HFFc6 (cell line): ENCODE measurements at regions not wholly inside any gene's neighbourhood (a gene's known extent, or its start where the extent isn't known, plus 50 kb on each side); places are given as distances from the start of the nearest gene placed in this dataset.

Experiments
- DNase-seq: peaks from one replicate; pipeline ENCODE4 v3.0.0-alpha.2; 2018
- H3K27ac Mint-ChIP-seq: 2 replicates; pipeline ENCODE4 v1.8.0; 2020; ENCODE audit warnings: mild to moderate bottlenecking, mixed read lengths
- H3K27me3 Mint-ChIP-seq: 2 replicates; pipeline ENCODE4 v1.8.0; 2021; ENCODE audit warnings: mild to moderate bottlenecking, moderate library complexity, mixed read lengths; ENCODE audit not compliant: insufficient read depth
- H3K36me3 Mint-ChIP-seq: 2 replicates; pipeline ENCODE4 v1.8.0; 2021; ENCODE audit warnings: low read depth, mixed read lengths
- H3K4me1 Mint-ChIP-seq: 2 replicates; pipeline ENCODE4 v1.8.0; 2020; ENCODE audit warnings: low read depth, mixed read lengths
- H3K4me3 Mint-ChIP-seq: 2 replicates; pipeline ENCODE4 v1.8.0; 2020; ENCODE audit warnings: mild to moderate bottlenecking, moderate library complexity, mixed read lengths
- H3K9me3 Mint-ChIP-seq: 2 replicates; pipeline ENCODE4 v1.8.0; 2020; ENCODE audit warnings: mild to moderate bottlenecking, mixed read lengths
- TF ChIP-seq, protein P1 (sequence below): fragments of 200-600 bp; sonication (generic); IDR thresholded peaks from 2 replicates; pipeline ENCODE4 v1.5.0; 2021; ENCODE audit warnings: antibody characterized with exemption, mild to moderate bottlenecking

DNA sequence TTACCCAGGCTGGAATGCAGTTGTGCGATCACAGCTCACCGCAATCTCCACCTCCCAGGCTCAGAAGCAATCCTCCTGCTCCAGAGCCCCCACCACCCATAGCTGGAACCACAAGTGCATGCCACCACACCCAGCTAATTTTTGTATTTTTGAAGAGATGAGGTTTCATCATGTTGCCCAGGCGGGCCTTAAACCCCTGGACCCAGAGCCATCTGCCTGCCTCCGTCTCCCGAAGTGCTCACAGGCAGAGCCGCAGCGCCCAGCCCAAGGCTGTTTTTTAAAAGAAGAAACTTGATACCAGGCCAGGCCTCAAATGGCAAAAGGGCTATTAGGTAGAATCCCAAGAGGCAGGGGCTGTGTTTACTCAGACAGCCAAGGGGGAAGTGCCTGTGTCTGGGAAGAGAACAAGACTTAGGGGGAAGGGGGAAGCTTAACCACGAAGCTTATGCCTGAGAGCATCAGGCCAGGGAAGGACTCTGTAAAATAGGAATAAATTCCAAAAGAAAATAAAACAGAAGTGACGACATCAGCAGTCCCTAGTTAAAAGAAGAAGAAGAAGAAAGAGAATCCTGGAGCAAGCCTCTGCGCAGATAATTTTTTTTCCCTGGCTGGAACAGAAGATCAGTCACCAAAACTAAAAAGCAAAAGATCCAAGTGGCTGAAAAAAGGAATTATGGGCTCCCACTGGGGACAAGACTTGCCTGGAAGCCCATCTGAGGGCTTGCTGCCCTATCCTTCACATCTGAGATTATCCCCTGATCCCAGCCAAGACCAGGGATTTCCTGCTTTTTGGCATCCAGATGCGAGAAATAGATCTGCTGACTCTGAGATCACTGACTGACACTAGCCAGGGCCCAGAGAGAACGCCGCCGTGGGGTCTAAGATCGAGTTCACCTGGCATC, 170.5 kb downstream of the NDUFA12 start:
- no peak overlapping the region for H3K27ac Mint-ChIP-seq
- TF ChIP-seq, protein P1, sequence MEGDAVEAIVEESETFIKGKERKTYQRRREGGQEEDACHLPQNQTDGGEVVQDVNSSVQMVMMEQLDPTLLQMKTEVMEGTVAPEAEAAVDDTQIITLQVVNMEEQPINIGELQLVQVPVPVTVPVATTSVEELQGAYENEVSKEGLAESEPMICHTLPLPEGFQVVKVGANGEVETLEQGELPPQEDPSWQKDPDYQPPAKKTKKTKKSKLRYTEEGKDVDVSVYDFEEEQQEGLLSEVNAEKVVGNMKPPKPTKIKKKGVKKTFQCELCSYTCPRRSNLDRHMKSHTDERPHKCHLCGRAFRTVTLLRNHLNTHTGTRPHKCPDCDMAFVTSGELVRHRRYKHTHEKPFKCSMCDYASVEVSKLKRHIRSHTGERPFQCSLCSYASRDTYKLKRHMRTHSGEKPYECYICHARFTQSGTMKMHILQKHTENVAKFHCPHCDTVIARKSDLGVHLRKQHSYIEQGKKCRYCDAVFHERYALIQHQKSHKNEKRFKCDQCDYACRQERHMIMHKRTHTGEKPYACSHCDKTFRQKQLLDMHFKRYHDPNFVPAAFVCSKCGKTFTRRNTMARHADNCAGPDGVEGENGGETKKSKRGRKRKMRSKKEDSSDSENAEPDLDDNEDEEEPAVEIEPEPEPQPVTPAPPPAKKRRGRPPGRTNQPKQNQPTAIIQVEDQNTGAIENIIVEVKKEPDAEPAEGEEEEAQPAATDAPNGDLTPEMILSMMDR: no peak
- no peak for DNase-seq
- no peaks in the 10 kb centered on the region for H3K36me3 Mint-ChIP-seq
- H3K4me1 Mint-ChIP-seq: peaks cover 6% of the 10 kb centered on the region; the same call in 1 of the 2 replicates
- no peak overlapping the region for H3K4me3 Mint-ChIP-seq
- peaks cover 1% of the 10 kb centered on the region; the same call in 1 of the 2 replicates for H3K9me3 Mint-ChIP-seq
- peaks cover 4% of the 10 kb centered on the region; the same call in 1 of the 2 replicates for H3K27me3 Mint-ChIP-seq

DNA sequence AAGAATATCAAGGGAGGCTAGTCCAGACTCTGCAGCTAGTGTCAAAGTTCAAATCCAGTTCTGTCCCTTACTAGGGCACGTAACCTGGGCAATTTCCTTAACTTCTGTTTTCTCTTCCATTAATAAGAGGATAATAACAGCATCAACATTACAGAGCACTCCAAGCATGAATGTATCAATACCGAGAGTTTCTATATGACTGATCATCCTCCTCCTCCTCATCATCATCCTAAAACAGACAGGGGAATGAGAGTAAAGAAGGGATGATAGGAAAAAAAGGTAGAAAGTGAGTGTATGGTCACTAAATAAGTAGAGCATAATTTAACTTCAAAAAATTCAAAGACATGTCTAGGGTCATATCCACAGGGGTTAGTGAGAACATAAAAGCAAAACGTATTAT, 171.4 kb downstream of the NDUFA12 start:
- no peaks in the 10 kb centered on the region for H3K36me3 Mint-ChIP-seq
- peaks cover 6% of the 10 kb centered on the region; the same call in 1 of the 2 replicates for H3K4me1 Mint-ChIP-seq
- no peak overlapping the region for H3K27ac Mint-ChIP-seq
- H3K4me3 Mint-ChIP-seq: no peak overlapping the region
- no peak for DNase-seq
- peaks cover 4% of the 10 kb centered on the region; the same call in 1 of the 2 replicates for H3K9me3 Mint-ChIP-seq
- peaks cover 6% of the 10 kb centered on the region; the same call in 1 of the 2 replicates for H3K27me3 Mint-ChIP-seq
- TF ChIP-seq, protein P1: no peak

DNA sequence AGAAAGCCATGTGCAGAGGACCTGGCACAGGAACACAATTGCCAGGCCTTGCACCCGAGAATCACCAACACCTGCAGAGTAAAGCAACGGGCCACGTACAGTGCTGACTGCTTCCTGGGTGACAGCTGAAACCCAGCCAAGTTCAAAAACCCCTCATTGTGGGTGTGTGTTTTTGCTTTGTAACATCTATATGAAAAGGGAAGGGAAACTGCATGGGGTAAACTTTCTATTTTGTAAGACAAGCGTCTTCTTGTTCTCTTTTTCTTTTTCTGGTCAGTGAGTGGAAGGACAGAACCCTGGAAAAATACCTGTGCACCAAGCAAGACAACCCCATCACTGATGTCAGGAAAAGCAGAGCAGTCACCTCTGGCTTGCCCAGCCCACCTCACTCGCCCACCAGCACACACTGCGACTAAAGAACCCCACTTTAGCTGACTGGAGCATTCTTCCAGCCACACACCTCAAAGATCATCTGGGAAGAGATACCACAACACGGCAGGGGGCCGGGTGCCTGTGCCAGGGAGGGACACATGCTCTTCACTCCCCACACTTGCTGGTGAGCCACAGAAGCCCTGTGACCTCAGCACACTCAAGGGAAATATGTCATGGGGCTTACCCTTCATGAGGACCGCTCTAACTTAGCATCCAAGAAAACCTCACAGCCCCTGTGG, 172.3 kb downstream of the NDUFA12 start:
- DNase-seq: no peak
- Mint-ChIP-seq H3K27me3 (peaks cover 6% of the 10 kb centered on the region; the same call in 1 of the 2 replicates), H3K4me1 (peaks cover 6% of the 10 kb centered on the region; the same call in 1 of the 2 replicates), H3K27ac (no peak overlapping the region), H3K9me3 (peaks cover 4% of the 10 kb centered on the region; the same call in 1 of the 2 replicates), H3K36me3 (no peaks in the 10 kb centered on the region), H3K4me3 (no peak overlapping the region)
- TF ChIP-seq, protein P1: no peak

DNA sequence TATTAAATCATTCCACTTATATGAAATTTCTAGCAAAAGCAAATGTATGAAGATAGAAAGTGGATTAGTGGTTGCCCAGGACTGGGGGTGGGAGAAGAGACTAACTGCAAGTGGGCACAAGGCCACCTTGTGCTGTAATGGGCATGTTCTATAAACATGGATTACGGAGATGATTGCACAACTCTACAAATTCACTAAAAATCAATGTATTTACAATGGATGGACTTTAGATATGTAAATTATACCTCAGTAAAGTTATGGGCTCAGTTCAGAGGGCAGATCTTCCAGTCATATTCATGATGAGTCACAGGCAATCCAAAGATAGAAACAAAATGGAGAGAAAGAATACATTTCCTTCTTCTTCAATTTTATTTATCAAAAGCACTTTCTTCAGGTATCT, 173.9 kb downstream of the NDUFA12 start:
- DNase-seq: no peak
- H3K27ac Mint-ChIP-seq: no peak overlapping the region

DNA sequence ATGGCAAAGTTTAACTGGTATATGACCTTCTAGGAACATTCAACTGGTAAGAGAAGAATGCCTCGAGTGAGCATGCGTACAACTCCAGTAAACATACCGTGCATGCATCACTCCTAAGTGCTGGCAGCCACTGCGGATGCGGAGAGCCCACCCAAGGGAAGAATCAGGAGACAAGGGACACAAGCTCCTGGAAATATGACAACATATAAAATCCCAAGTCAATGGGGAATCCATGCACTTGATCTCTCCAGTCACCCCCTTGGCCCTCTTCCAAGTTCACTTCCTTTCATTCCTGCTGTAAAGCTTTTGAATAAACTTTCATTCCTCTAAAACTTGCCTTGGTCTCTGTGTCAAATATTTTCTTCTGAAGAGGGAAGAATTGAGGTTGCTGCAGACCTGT, 168.7 kb upstream of the TMCC3 start:
- Mint-ChIP-seq H3K27ac (no peak overlapping the region), H3K36me3 (0 out of 2 replicates have a peak, but pooled peaks cover under 1% of the 10 kb centered on the region), H3K9me3 (peaks cover 2% of the 10 kb centered on the region; the same call in 1 of the 2 replicates), H3K27me3 (no peaks in the 10 kb centered on the region; the same call in none of the 2 replicates), H3K4me3 (no peak overlapping the region), H3K4me1 (no peaks in the 10 kb centered on the region)
- TF ChIP-seq, protein P1: no peak
- no peak for DNase-seq

More for the DNA sequence above, 173.9 kb downstream of the NDUFA12 start:
- Mint-ChIP-seq H3K27me3 (peaks cover 9% of the 10 kb centered on the region; the same call in 1 of the 2 replicates), H3K9me3 (peaks cover 4% of the 10 kb centered on the region; the same call in 1 of the 2 replicates), H3K4me1 (peaks cover 6% of the 10 kb centered on the region; the same call in 1 of the 2 replicates), H3K36me3 (no peaks in the 10 kb centered on the region), H3K4me3 (no peak overlapping the region)
- TF ChIP-seq, protein P1: no peak
